HCT116 (cell line): ENCODE measurements at regions not wholly inside any gene's neighbourhood (a gene's known extent, or its start where the extent isn't known, plus 50 kb on each side); places are given as distances from the start of the nearest gene placed in this dataset.
"Not testable (repeated sequence)": the region's sequence is repeated elsewhere in the genome, so short reads cannot be mapped to it uniquely, and the experiment has no call there.

Source experiments
- CEBPB ChIP-seq: IDR thresholded peaks from 2 replicates; pipeline ENCODE4 v1.6.1; 2012; ENCODE audit warnings: low read depth
- EZH2 ChIP-seq: fragments of 200-600 bp; sonication (generic); IDR thresholded peaks from 2 replicates; pipeline ENCODE4 v1.6.1; 2017; ENCODE audit warnings: antibody characterized with exemption, mixed run types
- JUND ChIP-seq: IDR thresholded peaks from 2 replicates; pipeline ENCODE4 v1.6.1; 2012
- POLR2A ChIP-seq: IDR thresholded peaks from 2 replicates; pipeline ENCODE4 v1.7.0; 2011; ENCODE audit warnings: borderline replicate concordance; ENCODE audit not compliant: insufficient read depth, insufficient read length; ENCODE audit errors: extremely low read depth
- POLR2AphosphoS5 ChIP-seq: IDR thresholded peaks from 2 replicates; pipeline ENCODE4 v1.6.1; 2011; ENCODE audit warnings: mild to moderate bottlenecking, low read depth, low read length, moderate library complexity
- SIN3A ChIP-seq: IDR thresholded peaks from 2 replicates; pipeline ENCODE4 v1.6.1; 2012; ENCODE audit warnings: low read depth
- SP1 ChIP-seq: IDR thresholded peaks from 2 replicates; pipeline ENCODE4 v1.6.1; 2012; ENCODE audit warnings: low read depth
- TF ChIP-seq, protein P1 (sequence below): IDR thresholded peaks from 2 replicates; pipeline ENCODE4 v1.6.1; 2012
- TF ChIP-seq, protein P2 (sequence below), 3 experiments: fragments of 200-600 bp in 1 of 3; sonication (generic) in 1 of 3; IDR thresholded peaks in 2 of 3; conservative IDR thresholded peaks in 1 of 3; 2 replicates each; pipeline ENCODE4 v1.5.1; 2012 to 2017; ENCODE audit warnings: low read depth in 2 of 3, low read length in 2 of 3, antibody characterized with exemption in 1 of 3, borderline replicate concordance in 1 of 3, control low read depth in 1 of 3, mild to moderate bottlenecking in 1 of 3, mixed read lengths in 1 of 3, mixed run types in 1 of 3, moderate library complexity in 1 of 3; ENCODE audit not compliant: insufficient read depth in 1 of 3
- TF ChIP-seq, protein P3 (sequence below): IDR thresholded peaks from 2 replicates; pipeline ENCODE4 v1.6.1; 2012; ENCODE audit warnings: low read depth

DNA sequence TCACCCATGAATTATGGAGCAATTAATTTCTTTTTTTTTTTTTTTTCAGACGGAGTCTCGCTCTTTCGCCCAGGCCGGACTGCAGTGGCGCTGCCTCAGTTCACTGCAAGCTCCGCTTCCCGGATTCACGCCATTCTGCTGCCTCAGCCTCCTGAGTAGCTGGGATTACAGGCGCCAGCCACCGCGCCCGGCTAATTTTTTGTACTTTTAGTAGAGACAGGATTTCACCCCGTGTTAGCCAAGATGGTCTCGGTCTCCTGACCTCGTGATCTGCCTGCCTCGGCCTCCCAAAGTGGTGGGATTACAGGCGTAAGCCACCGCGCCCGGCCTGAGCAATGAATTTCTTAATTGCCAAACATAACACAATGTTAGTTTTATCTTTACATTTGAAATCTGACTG is 1261.2 kb downstream of the CDH11 start:
- TF ChIP-seq POLR2A, JUND, POLR2AphosphoS5, SP1, EZH2, SIN3A, CEBPB: not testable (repeated sequence)
- TF ChIP-seq, protein P1, sequence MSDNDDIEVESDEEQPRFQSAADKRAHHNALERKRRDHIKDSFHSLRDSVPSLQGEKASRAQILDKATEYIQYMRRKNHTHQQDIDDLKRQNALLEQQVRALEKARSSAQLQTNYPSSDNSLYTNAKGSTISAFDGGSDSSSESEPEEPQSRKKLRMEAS = not testable (repeated sequence)
- TF ChIP-seq, protein P2, sequence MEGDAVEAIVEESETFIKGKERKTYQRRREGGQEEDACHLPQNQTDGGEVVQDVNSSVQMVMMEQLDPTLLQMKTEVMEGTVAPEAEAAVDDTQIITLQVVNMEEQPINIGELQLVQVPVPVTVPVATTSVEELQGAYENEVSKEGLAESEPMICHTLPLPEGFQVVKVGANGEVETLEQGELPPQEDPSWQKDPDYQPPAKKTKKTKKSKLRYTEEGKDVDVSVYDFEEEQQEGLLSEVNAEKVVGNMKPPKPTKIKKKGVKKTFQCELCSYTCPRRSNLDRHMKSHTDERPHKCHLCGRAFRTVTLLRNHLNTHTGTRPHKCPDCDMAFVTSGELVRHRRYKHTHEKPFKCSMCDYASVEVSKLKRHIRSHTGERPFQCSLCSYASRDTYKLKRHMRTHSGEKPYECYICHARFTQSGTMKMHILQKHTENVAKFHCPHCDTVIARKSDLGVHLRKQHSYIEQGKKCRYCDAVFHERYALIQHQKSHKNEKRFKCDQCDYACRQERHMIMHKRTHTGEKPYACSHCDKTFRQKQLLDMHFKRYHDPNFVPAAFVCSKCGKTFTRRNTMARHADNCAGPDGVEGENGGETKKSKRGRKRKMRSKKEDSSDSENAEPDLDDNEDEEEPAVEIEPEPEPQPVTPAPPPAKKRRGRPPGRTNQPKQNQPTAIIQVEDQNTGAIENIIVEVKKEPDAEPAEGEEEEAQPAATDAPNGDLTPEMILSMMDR (IDR thresholded peaks at IDR 0.05 in 2 of 3, conservative IDR thresholded peaks at IDR 0.05 in 1 of 3; ENCODE audit: borderline replicate concordance in 1 of 3, insufficient read depth in 1 of 3, low read depth in 2 of 3, low read length in 2 of 3) = not testable (repeated sequence)
- TF ChIP-seq, protein P3, sequence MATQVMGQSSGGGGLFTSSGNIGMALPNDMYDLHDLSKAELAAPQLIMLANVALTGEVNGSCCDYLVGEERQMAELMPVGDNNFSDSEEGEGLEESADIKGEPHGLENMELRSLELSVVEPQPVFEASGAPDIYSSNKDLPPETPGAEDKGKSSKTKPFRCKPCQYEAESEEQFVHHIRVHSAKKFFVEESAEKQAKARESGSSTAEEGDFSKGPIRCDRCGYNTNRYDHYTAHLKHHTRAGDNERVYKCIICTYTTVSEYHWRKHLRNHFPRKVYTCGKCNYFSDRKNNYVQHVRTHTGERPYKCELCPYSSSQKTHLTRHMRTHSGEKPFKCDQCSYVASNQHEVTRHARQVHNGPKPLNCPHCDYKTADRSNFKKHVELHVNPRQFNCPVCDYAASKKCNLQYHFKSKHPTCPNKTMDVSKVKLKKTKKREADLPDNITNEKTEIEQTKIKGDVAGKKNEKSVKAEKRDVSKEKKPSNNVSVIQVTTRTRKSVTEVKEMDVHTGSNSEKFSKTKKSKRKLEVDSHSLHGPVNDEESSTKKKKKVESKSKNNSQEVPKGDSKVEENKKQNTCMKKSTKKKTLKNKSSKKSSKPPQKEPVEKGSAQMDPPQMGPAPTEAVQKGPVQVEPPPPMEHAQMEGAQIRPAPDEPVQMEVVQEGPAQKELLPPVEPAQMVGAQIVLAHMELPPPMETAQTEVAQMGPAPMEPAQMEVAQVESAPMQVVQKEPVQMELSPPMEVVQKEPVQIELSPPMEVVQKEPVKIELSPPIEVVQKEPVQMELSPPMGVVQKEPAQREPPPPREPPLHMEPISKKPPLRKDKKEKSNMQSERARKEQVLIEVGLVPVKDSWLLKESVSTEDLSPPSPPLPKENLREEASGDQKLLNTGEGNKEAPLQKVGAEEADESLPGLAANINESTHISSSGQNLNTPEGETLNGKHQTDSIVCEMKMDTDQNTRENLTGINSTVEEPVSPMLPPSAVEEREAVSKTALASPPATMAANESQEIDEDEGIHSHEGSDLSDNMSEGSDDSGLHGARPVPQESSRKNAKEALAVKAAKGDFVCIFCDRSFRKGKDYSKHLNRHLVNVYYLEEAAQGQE = not testable (repeated sequence)
